ENCODE measurements at regions not wholly inside any gene's neighbourhood (a gene's known extent, or its start where the extent isn't known, plus 50 kb on each side); places are given as distances from the start of the nearest gene placed in this dataset.

GRCh38 chr2:150232321-150232720 is 255.1 kb downstream of the RND3 start (continued):
- TF ChIP-seq ZBTB33 (IDR thresholded peaks at IDR 0.05; ENCODE audit: borderline replicate concordance, low read depth) (no peak), EP300 (IDR thresholded peaks at IDR 0.05; ENCODE audit: borderline replicate concordance in 1 of 2, low read depth in 1 of 2, low read length in 1 of 2) (no peak), GABPA (IDR thresholded peaks at IDR 0.05; ENCODE audit: low read depth) (no peak)

- Histone ChIP-seq H3K79me2 (ENCODE audit: insufficient read depth) (no peaks in the 10 kb centered on the region), H3K27me3 (ENCODE audit: insufficient read depth) (no peaks in the 10 kb centered on the region), H3K9me3 (no peaks in the 10 kb centered on the region), H3K27ac (ENCODE audit: low read depth in 2 of 2, low read length in 1 of 2) (no peak overlapping the region), H4K20me1 (ENCODE audit: insufficient read depth) (no peaks in the 10 kb centered on the region), H3K4me2 (no peak overlapping the region), H2AFZ (ENCODE audit: low read depth) (no peak overlapping the region), H3K4me3 (ENCODE audit: low read depth in 2 of 2, low read length in 1 of 2) (no peak overlapping the region), H3K9ac (no peak overlapping the region), H3K9me2 (no peaks in the 10 kb centered on the region), H3K4me1 (ENCODE audit: control insufficient read depth in 1 of 2, insufficient read depth in 2 of 2, low read depth in 1 of 2, low read length in 1 of 2) (peaks cover 0 to 6% of the 10 kb centered on the region in 2 experiments), H3K36me3 (replicated peaks in 1 of 2; ENCODE audit: control insufficient read depth in 1 of 2, insufficient read depth in 2 of 2, low read length in 1 of 2) (no peaks in the 10 kb centered on the region), H3F3A (replicated peaks; ENCODE audit: insufficient read depth) (peaks cover 3% of the 10 kb centered on the region)
- no peak for DNase-seq
- ChIA-PET POLR2A (no interaction called here), CTCF (no interaction called here)
- TF ChIP-seq GATA2 (CRISPR knock-in tag; IDR thresholded peaks at IDR 0.05) (no peak), TEAD4 (IDR thresholded peaks at IDR 0.05; ENCODE audit: borderline replicate concordance, insufficient read depth) (no peak)
- WGBS (ENCODE audit: low lambda C conversion rate) = 93% methylated on average over 1 of the region's 1 CpG
Measured at GRCh38 chr2:150230616-150231015, 256.9 kb downstream of the RND3 start.

GRCh38 chr2:150230004-150230403 is 257.5 kb downstream of the RND3 start:
- no peak overlapping the region for H3K4me2 ChIP-seq
- 0% methylated on average over 1 of the region's 1 CpG for WGBS (ENCODE audit: low lambda C conversion rate)

More at GRCh38 chr2:150230004-150230403, 257.5 kb downstream of the RND3 start:
- POLR2A ChIA-PET = no interaction called here
- H3K9me2 ChIP-seq = no peaks in the 10 kb centered on the region
- no peaks in the 10 kb centered on the region for H3K36me3 ChIP-seq (replicated peaks in 1 of 2; ENCODE audit: control insufficient read depth in 1 of 2, insufficient read depth in 2 of 2, low read length in 1 of 2)
- H3K9ac ChIP-seq = no peak overlapping the region
- H3F3A ChIP-seq (replicated peaks; ENCODE audit: insufficient read depth) = peaks cover 3% of the 10 kb centered on the region
- no peaks in the 10 kb centered on the region for H3K27me3 ChIP-seq (ENCODE audit: insufficient read depth)
- no peaks in the 10 kb centered on the region for H3K9me3 ChIP-seq
- H3K27ac ChIP-seq (ENCODE audit: low read depth in 2 of 2, low read length in 1 of 2) = no peak overlapping the region
- no peak overlapping the region for H3K4me3 ChIP-seq (ENCODE audit: low read depth in 2 of 2, low read length in 1 of 2)
- H3K4me1 ChIP-seq (ENCODE audit: control insufficient read depth in 1 of 2, insufficient read depth in 2 of 2, low read depth in 1 of 2, low read length in 1 of 2) = no peaks in the 10 kb centered on the region; a peak in 4 of 4 replicates
- CTCF ChIA-PET = no interaction called here
- no peak for TF ChIP-seq USF2 (IDR thresholded peaks at IDR 0.05; ENCODE audit: borderline replicate concordance, low read depth, low read length)
- no peak for TF ChIP-seq EZH2phosphoT487 (IDR thresholded peaks at IDR 0.05; ENCODE audit: borderline replicate concordance, low read depth)
- no peak for TF ChIP-seq SMC3 (IDR thresholded peaks at IDR 0.05; ENCODE audit: low read depth, low read length)
- no peak for TF ChIP-seq RAD21 (IDR thresholded peaks at IDR 0.05; ENCODE audit: low read length)
- TF ChIP-seq, protein P1, sequence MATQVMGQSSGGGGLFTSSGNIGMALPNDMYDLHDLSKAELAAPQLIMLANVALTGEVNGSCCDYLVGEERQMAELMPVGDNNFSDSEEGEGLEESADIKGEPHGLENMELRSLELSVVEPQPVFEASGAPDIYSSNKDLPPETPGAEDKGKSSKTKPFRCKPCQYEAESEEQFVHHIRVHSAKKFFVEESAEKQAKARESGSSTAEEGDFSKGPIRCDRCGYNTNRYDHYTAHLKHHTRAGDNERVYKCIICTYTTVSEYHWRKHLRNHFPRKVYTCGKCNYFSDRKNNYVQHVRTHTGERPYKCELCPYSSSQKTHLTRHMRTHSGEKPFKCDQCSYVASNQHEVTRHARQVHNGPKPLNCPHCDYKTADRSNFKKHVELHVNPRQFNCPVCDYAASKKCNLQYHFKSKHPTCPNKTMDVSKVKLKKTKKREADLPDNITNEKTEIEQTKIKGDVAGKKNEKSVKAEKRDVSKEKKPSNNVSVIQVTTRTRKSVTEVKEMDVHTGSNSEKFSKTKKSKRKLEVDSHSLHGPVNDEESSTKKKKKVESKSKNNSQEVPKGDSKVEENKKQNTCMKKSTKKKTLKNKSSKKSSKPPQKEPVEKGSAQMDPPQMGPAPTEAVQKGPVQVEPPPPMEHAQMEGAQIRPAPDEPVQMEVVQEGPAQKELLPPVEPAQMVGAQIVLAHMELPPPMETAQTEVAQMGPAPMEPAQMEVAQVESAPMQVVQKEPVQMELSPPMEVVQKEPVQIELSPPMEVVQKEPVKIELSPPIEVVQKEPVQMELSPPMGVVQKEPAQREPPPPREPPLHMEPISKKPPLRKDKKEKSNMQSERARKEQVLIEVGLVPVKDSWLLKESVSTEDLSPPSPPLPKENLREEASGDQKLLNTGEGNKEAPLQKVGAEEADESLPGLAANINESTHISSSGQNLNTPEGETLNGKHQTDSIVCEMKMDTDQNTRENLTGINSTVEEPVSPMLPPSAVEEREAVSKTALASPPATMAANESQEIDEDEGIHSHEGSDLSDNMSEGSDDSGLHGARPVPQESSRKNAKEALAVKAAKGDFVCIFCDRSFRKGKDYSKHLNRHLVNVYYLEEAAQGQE (IDR thresholded peaks at IDR 0.05; ENCODE audit: low read depth, low read length) = no peak
- no peak for TF ChIP-seq RXRA (IDR thresholded peaks at IDR 0.05; ENCODE audit: borderline replicate concordance, low read depth)
- H3K79me2 ChIP-seq (ENCODE audit: insufficient read depth) = no peaks in the 10 kb centered on the region
- DNase-seq = no peak
- no peak overlapping the region for H2AFZ ChIP-seq (ENCODE audit: low read depth)
- no peaks in the 10 kb centered on the region for H4K20me1 ChIP-seq (ENCODE audit: insufficient read depth)
